HEK293T (cell line): ENCODE measurements at regions not wholly inside any gene's neighbourhood (a gene's known extent, or its start where the extent isn't known, plus 50 kb on each side); places are given as distances from the start of the nearest gene placed in this dataset.

Experiments used
- FOXM1 ChIP-seq: fragments of 450-650 bp; IDR thresholded peaks from 2 replicates; pipeline ENCODE4 v1.6.1; 2017; ENCODE audit warnings: mild to moderate bottlenecking, borderline replicate concordance
- SP1 ChIP-seq: fragments of 450-650 bp; IDR thresholded peaks from 2 replicates; pipeline ENCODE4 v1.6.1; 2017

DNA sequence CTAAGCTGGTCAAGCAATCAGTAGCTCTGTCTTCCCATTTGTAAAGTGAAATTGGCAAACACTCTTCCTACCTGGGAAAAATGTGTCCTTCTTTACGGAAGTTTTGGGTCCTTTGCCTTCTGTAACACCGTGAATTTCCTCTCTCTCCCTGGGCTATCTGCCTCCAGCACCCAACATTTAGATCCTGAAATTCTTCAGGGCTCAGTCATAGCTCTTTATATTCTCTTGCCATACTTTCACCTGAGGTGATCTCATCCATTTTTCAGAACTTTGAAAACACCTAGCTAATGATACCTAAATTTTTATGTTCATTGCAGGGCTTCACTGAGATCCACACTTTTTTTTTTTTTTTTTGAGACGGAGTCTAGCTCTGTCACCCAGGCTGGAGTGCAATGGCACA is 1042.2 kb downstream of the DIAPH3 start:
- TF ChIP-seq FOXM1 (no peak), SP1 (no peak)
